GM19025 (cell line): ENCODE measurements at regions not wholly inside any gene's neighbourhood (a gene's known extent, or its start where the extent isn't known, plus 50 kb on each side); places are given as distances from the start of the nearest gene placed in this dataset.

Experiments
- ATAC-seq: cut with Tn5 transposase; IDR thresholded peaks from one replicate; pipeline ENCODE4 v1.9.1; 2021; ENCODE audit warnings: mild to moderate bottlenecking, low read depth, moderate library complexity; ENCODE audit not compliant: unreplicated experiment

- no peak for ATAC-seq
Observed at GRCh38 chr4:180768610-180769009, 1474.6 kb upstream of the TENM3 start.

- ATAC-seq = no peak
Observed at GRCh38 chr4:180769791-180770190, 1473.4 kb upstream of the TENM3 start.

GRCh38 chr4:180770265-180770664 is 1472.9 kb upstream of the TENM3 start:
- no peak for ATAC-seq

- ATAC-seq = no peak
Observed at GRCh38 chr4:180784940-180785339, 1458.3 kb upstream of the TENM3 start.

GRCh38 chr4:180788729-180789128 is 1454.5 kb upstream of the TENM3 start:
- no peak for ATAC-seq

GRCh38 chr4:180789929-180790328 is 1453.3 kb upstream of the TENM3 start:
- no peak for ATAC-seq

GRCh38 chr4:180790471-180790870 is 1452.7 kb upstream of the TENM3 start:
- ATAC-seq = no peak

GRCh38 chr4:180792541-180792940 is 1450.7 kb upstream of the TENM3 start:
- ATAC-seq = no peak

GRCh38 chr4:180794333-180794732 is 1448.9 kb upstream of the TENM3 start:
- no peak for ATAC-seq

GRCh38 chr4:180798036-180798577 is 1445.1 kb upstream of the TENM3 start:
- ATAC-seq = no peak

- no peak for ATAC-seq
Observed at GRCh38 chr4:180799798-180800197, 1443.4 kb upstream of the TENM3 start.

GRCh38 chr4:180805101-180805500 is 1438.1 kb upstream of the TENM3 start:
- no peak for ATAC-seq

- ATAC-seq = no peak
Observed at GRCh38 chr4:180808862-180809261, 1434.3 kb upstream of the TENM3 start.

- ATAC-seq = no peak
Observed at GRCh38 chr4:180809439-180809838, 1433.8 kb upstream of the TENM3 start.

GRCh38 chr4:180810581-180810980 is 1432.6 kb upstream of the TENM3 start:
- ATAC-seq = no peak

- ATAC-seq = no peak
Observed at GRCh38 chr4:180811556-180811955, 1431.6 kb upstream of the TENM3 start.

- no peak for ATAC-seq
Observed at GRCh38 chr4:180812783-180813182, 1430.4 kb upstream of the TENM3 start.

GRCh38 chr4:180814875-180815417 is 1428.3 kb upstream of the TENM3 start:
- no peak for ATAC-seq

GRCh38 chr4:180817529-180817928 is 1425.7 kb upstream of the TENM3 start:
- ATAC-seq = no peak

- ATAC-seq = no peak
Observed at GRCh38 chr4:180823108-180823507, 1420.1 kb upstream of the TENM3 start.

- ATAC-seq = no peak
Observed at GRCh38 chr4:180827232-180828009, 1415.8 kb upstream of the TENM3 start.

- ATAC-seq = no peak
Observed at GRCh38 chr4:180828455-180829018, 1414.7 kb upstream of the TENM3 start.
